Loucy (cell line): ENCODE measurements at regions not wholly inside any gene's neighbourhood (a gene's known extent, or its start where the extent isn't known, plus 50 kb on each side); places are given as distances from the start of the nearest gene placed in this dataset.

ENCODE experiments used
- H2AFZ ChIP-seq: fragments of 200-600 bp; sonication (generic); 2 replicates; pipeline ENCODE4 v1.6.0; 2016; ENCODE audit warnings: antibody characterized with exemption, mild to moderate bottlenecking, low read length, moderate library complexity
- H3F3A ChIP-seq: fragments of 200-600 bp; 2 replicates; pipeline ENCODE4 v1.6.0; 2016; ENCODE audit warnings: antibody characterized with exemption, low read depth, mild to moderate bottlenecking
- H3K27me3 ChIP-seq: fragments of 200-600 bp; sonication (generic); 2 replicates; pipeline ENCODE4 v1.6.1; 2014; ENCODE audit warnings: low read length, mild to moderate bottlenecking; ENCODE audit not compliant: insufficient read depth, poor library complexity, severe bottlenecking
- H3K36me3 ChIP-seq: fragments of 200-600 bp; sonication (generic); 2 replicates; pipeline ENCODE4 v1.6.1; 2016; ENCODE audit warnings: low read length; ENCODE audit not compliant: insufficient read depth
- H3K4me1 ChIP-seq: fragments of 200-600 bp; sonication (generic); 2 replicates; pipeline ENCODE4 v1.5.1; 2014; ENCODE audit warnings: low read length, mild to moderate bottlenecking; ENCODE audit not compliant: insufficient read depth, poor library complexity, severe bottlenecking
- H3K4me2 ChIP-seq: fragments of 200-600 bp; sonication (generic); 2 replicates; pipeline ENCODE4 v1.6.0; 2014; ENCODE audit warnings: antibody characterized with exemption, low read length, low read depth, mild to moderate bottlenecking; ENCODE audit not compliant: poor library complexity, severe bottlenecking
- H3K4me3 ChIP-seq: fragments of 200-600 bp; sonication (generic); 2 replicates; pipeline ENCODE4 v1.5.1; 2014; ENCODE audit warnings: low read length, mild to moderate bottlenecking, mixed read lengths; ENCODE audit not compliant: poor library complexity, severe bottlenecking
- H3K79me2 ChIP-seq: fragments of 200-600 bp; sonication (generic); 2 replicates; pipeline ENCODE4 v1.6.1; 2014; ENCODE audit warnings: low read length; ENCODE audit not compliant: insufficient read depth
- H3K9ac ChIP-seq: fragments of 200-600 bp; sonication (generic); 2 replicates; pipeline ENCODE4 v1.6.0; 2014; ENCODE audit warnings: mild to moderate bottlenecking, low read depth, low read length, moderate library complexity; ENCODE audit not compliant: poor library complexity, severe bottlenecking
- H3K9me2 ChIP-seq: fragments of 200-600 bp; sonication (generic); replicated peaks from 2 replicates; pipeline ENCODE4 v1.6.1; 2016; ENCODE audit warnings: low read depth, low read length, mixed read lengths
- H3K9me3 ChIP-seq: fragments of 200-600 bp; sonication (generic); 2 replicates; pipeline ENCODE4 v1.6.1; 2014; ENCODE audit warnings: mild to moderate bottlenecking, antibody characterized with exemption, low read length, low read depth; ENCODE audit not compliant: insufficient read depth
- H4K20me1 ChIP-seq: fragments of 200-600 bp; sonication (generic); 2 replicates; pipeline ENCODE4 v1.6.0; 2014; ENCODE audit warnings: antibody characterized with exemption, low read length, mild to moderate bottlenecking; ENCODE audit not compliant: insufficient read depth, poor library complexity, severe bottlenecking
- CTCF ChIP-seq: fragments of 200-600 bp; sonication (generic); conservative IDR thresholded peaks from 2 replicates; pipeline ENCODE4 v1.5.1; 2014; ENCODE audit warnings: mild to moderate bottlenecking, antibody characterized with exemption, low read length
- EZH2phosphoT487 ChIP-seq: fragments of 200-600 bp; IDR thresholded peaks from 2 replicates; pipeline ENCODE4 v1.6.1; 2018; ENCODE audit warnings: antibody characterized with exemption, mild to moderate bottlenecking, moderate library complexity, borderline replicate concordance

DNA sequence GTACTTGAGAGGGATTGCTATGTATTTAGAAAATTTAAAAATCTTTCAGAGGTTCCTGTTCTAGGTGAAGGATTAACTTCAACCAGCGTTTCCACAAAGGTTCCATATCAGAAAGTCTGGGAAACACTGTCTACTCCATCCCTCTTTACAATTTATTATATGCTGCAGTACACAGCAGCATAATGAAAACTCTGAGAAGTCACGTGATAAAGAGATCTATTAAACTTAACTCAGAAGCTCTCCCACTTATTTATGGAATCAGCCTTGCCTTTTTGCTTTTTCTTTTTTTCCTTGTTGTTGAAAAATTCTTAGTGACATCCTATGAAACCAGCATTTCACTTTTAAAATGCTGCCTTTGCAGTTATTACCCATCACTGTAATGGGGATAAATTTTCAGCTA, 186.2 kb downstream of the ACER2 start:
- no peaks in the 10 kb centered on the region for H3K27me3 ChIP-seq
- no peak overlapping the region for H3K4me3 ChIP-seq
- H3F3A ChIP-seq = no peaks in the 10 kb centered on the region
- no peaks in the 10 kb centered on the region for H4K20me1 ChIP-seq
- no peak overlapping the region for H3K4me2 ChIP-seq
- no peak for TF ChIP-seq CTCF
- no peak for TF ChIP-seq EZH2phosphoT487
- no peaks in the 10 kb centered on the region for H3K9me2 ChIP-seq
- no peaks in the 10 kb centered on the region for H3K4me1 ChIP-seq
- H3K9ac ChIP-seq = no peak overlapping the region
- H3K79me2 ChIP-seq = no peaks in the 10 kb centered on the region
- no peak overlapping the region for H2AFZ ChIP-seq
- no peaks in the 10 kb centered on the region for H3K36me3 ChIP-seq
- no peaks in the 10 kb centered on the region for H3K9me3 ChIP-seq

GRCh38 chr9:19587678-19588077, 178.9 kb downstream of the ACER2 start:
- Histone ChIP-seq H3K27me3 (no peaks in the 10 kb centered on the region), H3F3A (no peaks in the 10 kb centered on the region)
- TF ChIP-seq CTCF (no peak), EZH2phosphoT487 (no peak)

DNA sequence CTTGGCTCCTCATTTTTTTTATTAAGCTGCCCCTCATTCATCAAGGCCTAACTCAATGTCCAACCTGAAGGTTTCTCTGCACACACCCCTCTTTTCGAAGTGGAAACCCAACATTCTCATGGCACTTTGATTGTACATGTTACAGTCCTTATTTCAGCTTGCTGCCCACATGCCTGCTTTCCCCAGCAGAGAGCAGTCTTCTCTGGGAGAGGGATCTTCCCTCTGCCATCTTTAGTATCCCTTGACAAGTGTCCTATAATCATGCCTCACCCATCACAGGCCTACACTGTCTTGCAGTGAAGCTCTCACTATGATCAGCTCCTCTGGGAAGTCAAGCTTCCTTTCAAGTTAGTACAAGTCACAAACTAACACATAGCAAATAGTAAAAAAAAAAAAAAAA, 175.1 kb downstream of the ACER2 start:
- Histone ChIP-seq H3K9ac (no peak overlapping the region), H3K9me2 (no peaks in the 10 kb centered on the region), H3K9me3 (no peaks in the 10 kb centered on the region), H3K27me3 (no peaks in the 10 kb centered on the region), H3K36me3 (no peaks in the 10 kb centered on the region), H2AFZ (no peak overlapping the region), H3K4me1 (no peaks in the 10 kb centered on the region), H3K79me2 (no peaks in the 10 kb centered on the region), H3K4me2 (no peak overlapping the region), H3K4me3 (no peak overlapping the region), H3F3A (no peaks in the 10 kb centered on the region), H4K20me1 (no peaks in the 10 kb centered on the region)
- TF ChIP-seq CTCF = no peak
- TF ChIP-seq EZH2phosphoT487 = no peak

More at GRCh38 chr9:19587678-19588077, 178.9 kb downstream of the ACER2 start:
- no peaks in the 10 kb centered on the region for H3K4me1 ChIP-seq
- no peaks in the 10 kb centered on the region for H3K79me2 ChIP-seq
- no peaks in the 10 kb centered on the region for H3K9me2 ChIP-seq
- H3K9me3 ChIP-seq = no peaks in the 10 kb centered on the region
- no peaks in the 10 kb centered on the region for H3K36me3 ChIP-seq
- H4K20me1 ChIP-seq = no peaks in the 10 kb centered on the region
- H3K4me3 ChIP-seq = no peak overlapping the region
- no peak overlapping the region for H2AFZ ChIP-seq
- no peak overlapping the region for H3K4me2 ChIP-seq
- no peak overlapping the region for H3K9ac ChIP-seq
